ENCODE measurements at regions not wholly inside any gene's neighbourhood (a gene's known extent, or its start where the extent isn't known, plus 50 kb on each side); places are given as distances from the start of the nearest gene placed in this dataset.

DNA sequence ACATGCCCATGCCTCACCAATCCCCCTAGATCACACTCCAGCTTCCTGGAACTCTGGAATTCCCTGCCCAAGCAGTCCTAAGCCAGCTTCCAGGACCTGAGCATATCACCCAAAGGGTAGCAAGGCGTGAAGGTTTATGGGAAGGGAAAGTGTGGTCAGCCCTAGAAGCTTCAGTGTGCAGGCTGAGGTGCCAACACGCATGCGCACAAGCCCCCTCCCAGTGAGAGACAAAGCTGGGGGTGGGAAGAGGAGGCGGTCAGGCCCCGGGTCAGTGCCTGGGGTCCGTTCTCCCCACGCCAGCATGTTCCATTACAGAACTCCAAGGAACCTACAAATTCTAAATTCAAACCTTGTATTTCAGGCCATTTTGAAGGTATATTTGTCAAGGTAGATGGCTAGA, 103.6 kb upstream of the C7orf33 start (continued):
- TF ChIP-seq, protein P1, sequence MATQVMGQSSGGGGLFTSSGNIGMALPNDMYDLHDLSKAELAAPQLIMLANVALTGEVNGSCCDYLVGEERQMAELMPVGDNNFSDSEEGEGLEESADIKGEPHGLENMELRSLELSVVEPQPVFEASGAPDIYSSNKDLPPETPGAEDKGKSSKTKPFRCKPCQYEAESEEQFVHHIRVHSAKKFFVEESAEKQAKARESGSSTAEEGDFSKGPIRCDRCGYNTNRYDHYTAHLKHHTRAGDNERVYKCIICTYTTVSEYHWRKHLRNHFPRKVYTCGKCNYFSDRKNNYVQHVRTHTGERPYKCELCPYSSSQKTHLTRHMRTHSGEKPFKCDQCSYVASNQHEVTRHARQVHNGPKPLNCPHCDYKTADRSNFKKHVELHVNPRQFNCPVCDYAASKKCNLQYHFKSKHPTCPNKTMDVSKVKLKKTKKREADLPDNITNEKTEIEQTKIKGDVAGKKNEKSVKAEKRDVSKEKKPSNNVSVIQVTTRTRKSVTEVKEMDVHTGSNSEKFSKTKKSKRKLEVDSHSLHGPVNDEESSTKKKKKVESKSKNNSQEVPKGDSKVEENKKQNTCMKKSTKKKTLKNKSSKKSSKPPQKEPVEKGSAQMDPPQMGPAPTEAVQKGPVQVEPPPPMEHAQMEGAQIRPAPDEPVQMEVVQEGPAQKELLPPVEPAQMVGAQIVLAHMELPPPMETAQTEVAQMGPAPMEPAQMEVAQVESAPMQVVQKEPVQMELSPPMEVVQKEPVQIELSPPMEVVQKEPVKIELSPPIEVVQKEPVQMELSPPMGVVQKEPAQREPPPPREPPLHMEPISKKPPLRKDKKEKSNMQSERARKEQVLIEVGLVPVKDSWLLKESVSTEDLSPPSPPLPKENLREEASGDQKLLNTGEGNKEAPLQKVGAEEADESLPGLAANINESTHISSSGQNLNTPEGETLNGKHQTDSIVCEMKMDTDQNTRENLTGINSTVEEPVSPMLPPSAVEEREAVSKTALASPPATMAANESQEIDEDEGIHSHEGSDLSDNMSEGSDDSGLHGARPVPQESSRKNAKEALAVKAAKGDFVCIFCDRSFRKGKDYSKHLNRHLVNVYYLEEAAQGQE (IDR thresholded peaks at IDR 0.05; ENCODE audit: low read depth, low read length), result no peak
- TF ChIP-seq TARDBP (IDR thresholded peaks at IDR 0.05; ENCODE audit: borderline replicate concordance) (no peak), RB1 (IDR thresholded peaks at IDR 0.05; ENCODE audit: borderline replicate concordance) (no peak), EZH2 (IDR thresholded peaks at IDR 0.05; ENCODE audit: borderline replicate concordance, control insufficient read depth, low read depth, low read length) (no peak)
- TF ChIP-seq, protein P2, sequence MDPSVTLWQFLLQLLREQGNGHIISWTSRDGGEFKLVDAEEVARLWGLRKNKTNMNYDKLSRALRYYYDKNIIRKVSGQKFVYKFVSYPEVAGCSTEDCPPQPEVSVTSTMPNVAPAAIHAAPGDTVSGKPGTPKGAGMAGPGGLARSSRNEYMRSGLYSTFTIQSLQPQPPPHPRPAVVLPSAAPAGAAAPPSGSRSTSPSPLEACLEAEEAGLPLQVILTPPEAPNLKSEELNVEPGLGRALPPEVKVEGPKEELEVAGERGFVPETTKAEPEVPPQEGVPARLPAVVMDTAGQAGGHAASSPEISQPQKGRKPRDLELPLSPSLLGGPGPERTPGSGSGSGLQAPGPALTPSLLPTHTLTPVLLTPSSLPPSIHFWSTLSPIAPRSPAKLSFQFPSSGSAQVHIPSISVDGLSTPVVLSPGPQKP (IDR thresholded peaks at IDR 0.05; ENCODE audit: low read depth, low read length), result no peak
- TF ChIP-seq, protein P3, sequence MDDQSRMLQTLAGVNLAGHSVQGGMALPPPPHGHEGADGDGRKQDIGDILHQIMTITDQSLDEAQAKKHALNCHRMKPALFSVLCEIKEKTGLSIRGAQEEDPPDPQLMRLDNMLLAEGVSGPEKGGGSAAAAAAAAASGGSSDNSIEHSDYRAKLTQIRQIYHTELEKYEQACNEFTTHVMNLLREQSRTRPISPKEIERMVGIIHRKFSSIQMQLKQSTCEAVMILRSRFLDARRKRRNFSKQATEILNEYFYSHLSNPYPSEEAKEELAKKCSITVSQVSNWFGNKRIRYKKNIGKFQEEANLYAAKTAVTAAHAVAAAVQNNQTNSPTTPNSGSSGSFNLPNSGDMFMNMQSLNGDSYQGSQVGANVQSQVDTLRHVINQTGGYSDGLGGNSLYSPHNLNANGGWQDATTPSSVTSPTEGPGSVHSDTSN (IDR thresholded peaks at IDR 0.05; ENCODE audit: insufficient replicate concordance, low read depth, low read length), result no peak

DNA sequence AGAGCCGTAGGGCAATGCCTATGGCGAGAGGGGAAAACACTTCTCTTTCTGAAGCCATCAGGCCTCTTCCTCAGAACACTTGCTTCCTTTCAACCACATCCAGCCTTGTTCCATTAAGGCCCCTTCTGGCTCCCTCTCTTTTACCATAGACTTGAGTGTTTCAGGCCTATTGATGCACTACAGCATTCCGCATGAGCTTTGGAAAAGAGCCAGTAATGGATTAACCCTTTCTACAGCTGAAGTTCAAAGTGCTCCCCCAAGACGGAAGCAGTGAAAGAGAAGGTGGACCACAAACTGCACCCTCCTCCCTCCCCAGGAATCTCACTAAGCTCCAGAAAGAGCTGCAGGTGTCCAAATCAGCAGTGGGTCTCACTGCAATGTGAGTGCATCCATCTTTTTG, 102.7 kb upstream of the C7orf33 start:
- Histone ChIP-seq H2AFZ (ENCODE audit: control insufficient read depth, low read depth, low read length) (no peak overlapping the region), H3K9me3 (replicated peaks; ENCODE audit: control insufficient read depth, insufficient read depth, low read length) (no peaks in the 10 kb centered on the region), H3K27me3 (replicated peaks in 1 of 2; ENCODE audit: control insufficient read depth in 2 of 2, insufficient read depth in 2 of 2, low read length in 1 of 2) (peaks cover 0 to 6% of the 10 kb centered on the region in 2 experiments; a peak in 3 of 4 replicates), H3K4me2 (ENCODE audit: control insufficient read depth, insufficient read depth) (no peak overlapping the region), H3K4me3 (no peak overlapping the region), H3K9ac (ENCODE audit: control insufficient read depth, insufficient read depth, low read length) (no peak overlapping the region), H3K79me2 (ENCODE audit: control insufficient read depth, insufficient read depth, low read length) (no peaks in the 10 kb centered on the region), H4K20me1 (ENCODE audit: control insufficient read depth, insufficient read depth) (no peaks in the 10 kb centered on the region), H3K36me3 (ENCODE audit: control insufficient read depth in 2 of 2, insufficient read depth in 2 of 2, low read length in 1 of 2) (no peaks in the 10 kb centered on the region), H3K4me1 (ENCODE audit: control insufficient read depth, insufficient read depth, low read length) (no peaks in the 10 kb centered on the region), H3K27ac (ENCODE audit: control insufficient read depth, insufficient read depth) (no peak overlapping the region)
- ChIA-PET CTCF (interaction anchor here (0.8 kb wide), 1 partner anchor 375 kb away, joined by 3 read pairs; no protein-coding TSS in a partner anchor), POLR2A (no interaction called here), SMC1A (ENCODE audit: uncharacterized antibody, unreplicated experiment) (no interaction called here), RAD21 (ENCODE audit: unreplicated experiment) (no interaction called here)
- intact Hi-C loops (cut with micrococcal nuclease; ENCODE audit: unreplicated experiment), result no loop called here
- no peak for DNase-seq (ENCODE audit: low read depth, low spot score)
- in situ Hi-C loops (cut with MboI), result loop anchor here (25.0 kb wide), 1 partner anchor 226 kb away; no protein-coding TSS in a partner anchor
- no peak for FAIRE-seq
- no peak for ATAC-seq
- no TSS peak for BruUV-seq (replicated peaks)
- 48% methylated on average over 4 of the region's 4 CpGs for WGBS (ENCODE audit: insufficient coverage, insufficient replicate concordance, low lambda C conversion rate, missing lambda C conversion rate)
- TF ChIP-seq TBL1XR1 (IDR thresholded peaks at IDR 0.05; ENCODE audit: low read depth, low read length), result no peak
- no peak for TF ChIP-seq ESRRA (IDR thresholded peaks at IDR 0.05; ENCODE audit: low read length)
- TF ChIP-seq CHD1 (IDR thresholded peaks at IDR 0.05; ENCODE audit: low read depth, low read length), result no peak
- TF ChIP-seq, protein P4, sequence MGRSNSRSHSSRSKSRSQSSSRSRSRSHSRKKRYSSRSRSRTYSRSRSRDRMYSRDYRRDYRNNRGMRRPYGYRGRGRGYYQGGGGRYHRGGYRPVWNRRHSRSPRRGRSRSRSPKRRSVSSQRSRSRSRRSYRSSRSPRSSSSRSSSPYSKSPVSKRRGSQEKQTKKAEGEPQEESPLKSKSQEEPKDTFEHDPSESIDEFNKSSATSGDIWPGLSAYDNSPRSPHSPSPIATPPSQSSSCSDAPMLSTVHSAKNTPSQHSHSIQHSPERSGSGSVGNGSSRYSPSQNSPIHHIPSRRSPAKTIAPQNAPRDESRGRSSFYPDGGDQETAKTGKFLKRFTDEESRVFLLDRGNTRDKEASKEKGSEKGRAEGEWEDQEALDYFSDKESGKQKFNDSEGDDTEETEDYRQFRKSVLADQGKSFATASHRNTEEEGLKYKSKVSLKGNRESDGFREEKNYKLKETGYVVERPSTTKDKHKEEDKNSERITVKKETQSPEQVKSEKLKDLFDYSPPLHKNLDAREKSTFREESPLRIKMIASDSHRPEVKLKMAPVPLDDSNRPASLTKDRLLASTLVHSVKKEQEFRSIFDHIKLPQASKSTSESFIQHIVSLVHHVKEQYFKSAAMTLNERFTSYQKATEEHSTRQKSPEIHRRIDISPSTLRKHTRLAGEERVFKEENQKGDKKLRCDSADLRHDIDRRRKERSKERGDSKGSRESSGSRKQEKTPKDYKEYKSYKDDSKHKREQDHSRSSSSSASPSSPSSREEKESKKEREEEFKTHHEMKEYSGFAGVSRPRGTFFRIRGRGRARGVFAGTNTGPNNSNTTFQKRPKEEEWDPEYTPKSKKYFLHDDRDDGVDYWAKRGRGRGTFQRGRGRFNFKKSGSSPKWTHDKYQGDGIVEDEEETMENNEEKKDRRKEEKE (IDR thresholded peaks at IDR 0.05), result no peak

Measured in GM12878 (cell line).